Tibial nerve (tissue), 4 donors: ENCODE measurements at regions not wholly inside any gene's neighbourhood (a gene's known extent, or its start where the extent isn't known, plus 50 kb on each side); places are given as distances from the start of the nearest gene placed in this dataset.

ENCODE experiments used
- DNase-seq, 2 donors: peaks; one replicate each; pipeline ENCODE4 v3.0.0-alpha.2; 2019; ENCODE audit warnings: low spot score in 2 of 2
- H3K27ac ChIP-seq, 4 donors: fragments of 200-600 bp; sonication (generic) in 3 of 4; one replicate each; pipeline ENCODE4 v1.5.1; 2017 to 2019; ENCODE audit warnings: mild to moderate bottlenecking in 1 of 4
- H3K27me3 ChIP-seq, 2 donors: fragments of 200-600 bp; sonication (generic) in 1 of 2; one replicate each; pipeline versions ENCODE4 v1.5.1 to v1.6.0; 2017 to 2019
- H3K36me3 ChIP-seq, 3 donors: fragments of 200-600 bp; sonication (generic); one replicate each; pipeline ENCODE4 v1.5.1; 2018 to 2019
- H3K4me1 ChIP-seq, 4 donors: fragments of 200-600 bp; sonication (generic) in 3 of 4; one replicate each; pipeline ENCODE4 v1.5.1; 2017 to 2019
- H3K4me3 ChIP-seq, 4 donors: fragments of 200-600 bp; sonication (generic) in 3 of 4; one replicate each; pipeline ENCODE4 v1.5.1; 2017 to 2019; ENCODE audit warnings: mild to moderate bottlenecking in 1 of 4, moderate library complexity in 1 of 4
- H3K9me3 ChIP-seq, 4 donors: fragments of 200-600 bp; sonication (generic) in 3 of 4; one replicate each; pipeline ENCODE4 v1.5.1; 2017 to 2019
- EP300 ChIP-seq, 2 donors: sonication (generic); formaldehyde crosslinking; IDR thresholded peaks; one replicate each; pipeline ENCODE4 v1.6.1; 2017; ENCODE audit warnings: antibody characterized with exemption in 2 of 2, mild to moderate bottlenecking in 1 of 2
- POLR2A ChIP-seq, 2 donors: fragments of 450-650 bp; IDR thresholded peaks; one replicate each; pipeline ENCODE4 v1.6.1; 2017; ENCODE audit warnings: antibody characterized with exemption in 2 of 2, mild to moderate bottlenecking in 2 of 2, moderate library complexity in 2 of 2
- WGBS, 2 donors: methylation state at CpG; one replicate each; pipeline ENCODE4 v1.1.5; 2018; 5-methylcytosine and 5-hydroxymethylcytosine counted together
- TF ChIP-seq, protein P1 (sequence below), 5 experiments: fragments of 200-600 bp in 3 of 5; fragments of 450-650 bp in 2 of 5; sonication (generic) in 3 of 5; IDR thresholded peaks; one replicate each; pipeline ENCODE4 v1.5.1; 2016 to 2019; ENCODE audit warnings: antibody characterized with exemption in 5 of 5, mild to moderate bottlenecking in 3 of 5, moderate library complexity in 2 of 5

DNA sequence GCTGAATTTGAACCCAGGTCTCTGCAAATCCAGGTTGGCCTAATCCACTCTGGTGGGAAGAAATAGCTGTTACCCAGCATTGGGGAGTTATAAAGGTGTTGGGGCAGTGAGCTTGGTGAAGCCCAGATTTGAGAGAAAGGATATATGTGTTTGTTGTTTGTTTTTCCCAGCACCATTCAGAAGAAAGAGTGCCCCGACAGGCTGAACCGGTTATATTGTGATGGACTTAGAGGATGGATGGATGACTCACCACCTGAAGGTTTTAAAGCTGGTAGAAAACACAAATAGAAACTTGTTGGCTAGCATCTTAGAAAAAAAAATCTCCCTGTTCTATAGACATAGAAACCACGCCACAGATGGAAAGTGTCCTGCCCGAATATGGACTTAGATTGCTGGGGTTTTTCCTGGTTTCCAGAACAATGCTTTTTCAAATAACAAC lies 404.6 kb downstream of the MED13L start:
- WGBS, 2 donors, result 57 to 61% methylated on average over 4 of the region's 4 CpGs
- Histone ChIP-seq H3K4me3 (no peak overlapping the region), H3K27ac (no peak overlapping the region), H3K9me3 (peaks cover 0 to 8% (median 2%) of the 10 kb centered on the region in 4 donors), H3K4me1 (no peaks in the 10 kb centered on the region), H3K27me3 (no peaks in the 10 kb centered on the region), H3K36me3 (no peaks in the 10 kb centered on the region)
- TF ChIP-seq, protein P1, sequence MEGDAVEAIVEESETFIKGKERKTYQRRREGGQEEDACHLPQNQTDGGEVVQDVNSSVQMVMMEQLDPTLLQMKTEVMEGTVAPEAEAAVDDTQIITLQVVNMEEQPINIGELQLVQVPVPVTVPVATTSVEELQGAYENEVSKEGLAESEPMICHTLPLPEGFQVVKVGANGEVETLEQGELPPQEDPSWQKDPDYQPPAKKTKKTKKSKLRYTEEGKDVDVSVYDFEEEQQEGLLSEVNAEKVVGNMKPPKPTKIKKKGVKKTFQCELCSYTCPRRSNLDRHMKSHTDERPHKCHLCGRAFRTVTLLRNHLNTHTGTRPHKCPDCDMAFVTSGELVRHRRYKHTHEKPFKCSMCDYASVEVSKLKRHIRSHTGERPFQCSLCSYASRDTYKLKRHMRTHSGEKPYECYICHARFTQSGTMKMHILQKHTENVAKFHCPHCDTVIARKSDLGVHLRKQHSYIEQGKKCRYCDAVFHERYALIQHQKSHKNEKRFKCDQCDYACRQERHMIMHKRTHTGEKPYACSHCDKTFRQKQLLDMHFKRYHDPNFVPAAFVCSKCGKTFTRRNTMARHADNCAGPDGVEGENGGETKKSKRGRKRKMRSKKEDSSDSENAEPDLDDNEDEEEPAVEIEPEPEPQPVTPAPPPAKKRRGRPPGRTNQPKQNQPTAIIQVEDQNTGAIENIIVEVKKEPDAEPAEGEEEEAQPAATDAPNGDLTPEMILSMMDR (IDR thresholded peaks at IDR 0.05), result no peak
- TF ChIP-seq POLR2A (IDR thresholded peaks at IDR 0.05) (no peak), EP300 (IDR thresholded peaks at IDR 0.05) (no peak)
- no peak for DNase-seq

DNA sequence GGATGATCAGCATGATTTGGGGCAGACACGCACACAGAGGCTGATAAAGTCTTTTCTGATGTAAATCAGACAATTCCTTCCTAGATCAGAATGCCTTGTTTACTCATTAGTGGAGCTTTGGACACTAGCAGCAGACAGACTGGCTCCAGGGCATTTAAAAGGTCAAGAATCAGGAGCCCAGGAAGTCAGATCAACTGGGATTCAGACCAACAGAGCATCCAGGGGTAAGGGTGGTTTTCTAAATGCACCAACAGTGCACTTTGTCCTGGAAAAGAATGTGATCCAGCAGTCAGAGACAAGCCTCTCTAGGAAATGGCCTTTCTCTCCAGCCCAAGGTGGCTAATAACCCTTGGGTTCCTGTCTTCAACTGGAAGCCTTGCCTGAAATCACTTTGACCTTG lies 405.3 kb downstream of the MED13L start:
- H3K27me3 ChIP-seq, result no peaks in the 10 kb centered on the region
- H3K9me3 ChIP-seq, result peaks cover 0 to 4% (median under 1%) of the 10 kb centered on the region in 4 donors
- no peak overlapping the region for H3K4me3 ChIP-seq
- no peak for TF ChIP-seq EP300 (IDR thresholded peaks at IDR 0.05)
- 28 to 50% methylated on average over 1 of the region's 1 CpG for WGBS, 2 donors
- no peaks in the 10 kb centered on the region for H3K36me3 ChIP-seq
- no peaks in the 10 kb centered on the region for H3K4me1 ChIP-seq
- DNase-seq, result no peak
- H3K27ac ChIP-seq, result no peak overlapping the region

DNA sequence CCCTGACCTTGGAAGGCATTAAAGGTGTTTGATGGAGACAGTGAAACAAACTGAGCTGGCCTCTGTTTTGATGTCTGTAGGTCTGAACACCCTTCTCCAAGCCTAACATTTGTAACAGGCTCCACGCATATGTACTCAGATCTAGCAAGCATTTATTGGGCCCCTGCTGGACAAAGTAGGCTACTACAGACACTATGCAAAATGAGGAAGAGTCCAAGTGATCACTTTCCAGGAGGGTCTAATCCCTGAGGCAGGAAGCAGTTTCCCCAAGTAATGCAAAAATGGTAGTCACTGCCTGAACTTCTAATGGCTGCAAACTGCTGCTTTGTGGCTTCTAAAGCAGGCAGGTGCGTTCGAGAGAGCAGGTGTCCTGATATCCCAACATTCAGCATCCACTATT lies 405.8 kb downstream of the MED13L start:
- Histone ChIP-seq H3K27me3 (no peaks in the 10 kb centered on the region), H3K4me1 (no peaks in the 10 kb centered on the region), H3K4me3 (no peak overlapping the region), H3K36me3 (no peaks in the 10 kb centered on the region), H3K9me3 (no peaks in the 10 kb centered on the region), H3K27ac (no peak overlapping the region)
- WGBS, 2 donors, result 35 to 57% methylated on average over 3 of the region's 3 CpGs
- TF ChIP-seq, protein P1 (IDR thresholded peaks at IDR 0.05), result peak in 4 of 5 experiments; percentile 13 to 36 (median 17)
- TF ChIP-seq EP300 (IDR thresholded peaks at IDR 0.05), result no peak
- no peak for TF ChIP-seq POLR2A (IDR thresholded peaks at IDR 0.05)
- DNase-seq, result no peak

DNA sequence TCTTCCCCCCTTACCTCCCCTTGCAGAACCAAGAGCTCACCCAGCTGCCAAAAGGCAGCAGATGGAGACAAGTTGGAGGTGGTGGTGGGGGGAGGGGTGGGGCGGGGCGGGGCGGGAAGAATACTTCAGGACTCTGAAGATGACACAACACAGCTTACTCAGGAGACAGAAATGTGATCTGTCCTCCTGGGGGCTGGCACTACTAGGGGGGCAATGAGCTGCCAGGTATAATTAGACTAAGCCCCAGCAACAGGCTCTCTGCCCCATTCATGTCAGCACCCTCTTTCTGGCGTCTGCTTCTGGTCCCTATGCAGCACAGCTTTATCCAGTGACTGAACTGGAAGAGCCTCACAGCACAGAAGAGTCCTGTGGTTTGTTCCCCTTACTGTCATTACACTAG lies 407.0 kb downstream of the MED13L start:
- DNase-seq, result no peak
- TF ChIP-seq POLR2A (IDR thresholded peaks at IDR 0.05), result no peak
- no peak for TF ChIP-seq EP300 (IDR thresholded peaks at IDR 0.05)
- TF ChIP-seq, protein P1 (IDR thresholded peaks at IDR 0.05), result no peak
- 51 to 88% methylated on average over 4 of the region's 4 CpGs for WGBS, 2 donors
- Histone ChIP-seq H3K4me1 (no peaks in the 10 kb centered on the region), H3K9me3 (no peaks in the 10 kb centered on the region), H3K27ac (no peak overlapping the region), H3K36me3 (no peaks in the 10 kb centered on the region), H3K4me3 (no peak overlapping the region), H3K27me3 (no peaks in the 10 kb centered on the region)

DNA sequence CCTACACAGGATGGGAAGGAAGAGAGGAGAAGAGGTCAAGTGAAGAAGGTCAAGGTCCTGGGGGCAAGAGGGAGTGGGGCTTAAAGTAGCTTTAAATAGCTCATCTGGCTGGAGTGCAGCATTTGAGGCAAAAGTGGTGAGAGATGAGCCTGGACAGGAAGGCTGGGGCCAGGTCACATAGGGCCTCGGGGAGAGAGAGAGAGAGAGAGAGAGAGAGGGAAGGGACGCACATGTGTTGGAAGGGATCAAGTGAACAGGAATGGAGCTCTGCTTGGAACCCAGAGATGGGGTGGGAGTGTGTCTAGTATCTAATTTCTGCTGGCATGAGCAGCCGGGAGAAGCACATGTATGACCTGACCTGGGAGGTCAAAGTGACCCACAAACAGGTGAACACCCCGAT lies 407.5 kb downstream of the MED13L start:
- no peak for TF ChIP-seq EP300 (IDR thresholded peaks at IDR 0.05)
- no peak for TF ChIP-seq POLR2A (IDR thresholded peaks at IDR 0.05)
- TF ChIP-seq, protein P1 (IDR thresholded peaks at IDR 0.05), result no peak
- DNase-seq, result no peak
- H3K36me3 ChIP-seq, result no peaks in the 10 kb centered on the region
- no peaks in the 10 kb centered on the region for H3K4me1 ChIP-seq
- H3K27me3 ChIP-seq, result no peaks in the 10 kb centered on the region
- 57 to 58% methylated on average over 4 of the region's 4 CpGs for WGBS, 2 donors
- H3K4me3 ChIP-seq, result no peak overlapping the region
- H3K27ac ChIP-seq, result no peak overlapping the region
- H3K9me3 ChIP-seq, result no peaks in the 10 kb centered on the region

DNA sequence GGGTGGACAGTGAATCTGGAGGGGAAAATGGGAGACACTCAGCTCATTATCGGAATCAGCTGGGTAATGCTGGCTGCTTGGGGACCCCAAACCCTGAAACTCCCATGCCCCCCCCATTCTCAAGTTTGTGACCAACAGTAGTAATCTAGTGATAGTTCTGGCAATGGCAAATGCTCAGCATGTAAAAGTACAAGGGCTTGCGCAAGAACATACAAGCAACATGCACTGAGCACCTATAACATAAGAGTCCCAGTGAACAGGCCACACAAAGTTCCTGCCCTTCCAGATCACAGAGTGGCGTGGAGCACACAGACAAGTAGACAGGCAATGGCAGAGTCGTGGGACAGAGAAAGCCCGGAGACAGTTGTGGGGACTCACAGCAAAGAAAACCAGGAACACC lies 407.9 kb downstream of the MED13L start:
- Histone ChIP-seq H3K27me3 (no peaks in the 10 kb centered on the region), H3K4me3 (no peak overlapping the region), H3K4me1 (no peaks in the 10 kb centered on the region), H3K9me3 (no peaks in the 10 kb centered on the region), H3K27ac (no peak overlapping the region), H3K36me3 (no peaks in the 10 kb centered on the region)
- WGBS, 2 donors, result 72 to 75% methylated on average over 5 of the region's 5 CpGs
- TF ChIP-seq EP300 (IDR thresholded peaks at IDR 0.05), result no peak
- TF ChIP-seq POLR2A (IDR thresholded peaks at IDR 0.05), result no peak
- TF ChIP-seq, protein P1 (IDR thresholded peaks at IDR 0.05), result no peak
- no peak for DNase-seq
